OCI-LY7 (cell line): ENCODE measurements at regions not wholly inside any gene's neighbourhood (a gene's known extent, or its start where the extent isn't known, plus 50 kb on each side); places are given as distances from the start of the nearest gene placed in this dataset.
A peak's percentile ranks its signal among the peaks of the same experiment; 100 is the strongest.

Experiments used
- EZH2phosphoT487 ChIP-seq: fragments of 200-600 bp; sonication (generic); IDR thresholded peaks from 2 replicates; pipeline ENCODE4 v1.6.1; 2018; ENCODE audit warnings: low read depth, borderline replicate concordance, mild to moderate bottlenecking, mixed run types, antibody characterized with exemption, low read length, moderate library complexity, mixed read lengths
- TF ChIP-seq, protein P1 (sequence below): fragments of 200-600 bp; sonication (generic); conservative IDR thresholded peaks from 2 replicates; pipeline ENCODE4 v1.5.1; 2014; ENCODE audit warnings: mild to moderate bottlenecking, antibody characterized with exemption, low read length, moderate library complexity, mixed read lengths

GRCh38 chr21:26769613-26770188, 75.5 kb downstream of the ADAMTS1 start:
- TF ChIP-seq, protein P1, sequence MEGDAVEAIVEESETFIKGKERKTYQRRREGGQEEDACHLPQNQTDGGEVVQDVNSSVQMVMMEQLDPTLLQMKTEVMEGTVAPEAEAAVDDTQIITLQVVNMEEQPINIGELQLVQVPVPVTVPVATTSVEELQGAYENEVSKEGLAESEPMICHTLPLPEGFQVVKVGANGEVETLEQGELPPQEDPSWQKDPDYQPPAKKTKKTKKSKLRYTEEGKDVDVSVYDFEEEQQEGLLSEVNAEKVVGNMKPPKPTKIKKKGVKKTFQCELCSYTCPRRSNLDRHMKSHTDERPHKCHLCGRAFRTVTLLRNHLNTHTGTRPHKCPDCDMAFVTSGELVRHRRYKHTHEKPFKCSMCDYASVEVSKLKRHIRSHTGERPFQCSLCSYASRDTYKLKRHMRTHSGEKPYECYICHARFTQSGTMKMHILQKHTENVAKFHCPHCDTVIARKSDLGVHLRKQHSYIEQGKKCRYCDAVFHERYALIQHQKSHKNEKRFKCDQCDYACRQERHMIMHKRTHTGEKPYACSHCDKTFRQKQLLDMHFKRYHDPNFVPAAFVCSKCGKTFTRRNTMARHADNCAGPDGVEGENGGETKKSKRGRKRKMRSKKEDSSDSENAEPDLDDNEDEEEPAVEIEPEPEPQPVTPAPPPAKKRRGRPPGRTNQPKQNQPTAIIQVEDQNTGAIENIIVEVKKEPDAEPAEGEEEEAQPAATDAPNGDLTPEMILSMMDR: peak; percentile 70
- no peak for TF ChIP-seq EZH2phosphoT487
